Body of pancreas (tissue), 4 donors: ENCODE measurements at regions not wholly inside any gene's neighbourhood (a gene's known extent, or its start where the extent isn't known, plus 50 kb on each side); places are given as distances from the start of the nearest gene placed in this dataset.

Experiments used
- POLR2A ChIP-seq, 3 donors: fragments of 450-650 bp; IDR thresholded peaks; one replicate each; pipeline ENCODE4 v1.6.1; 2016; ENCODE audit warnings: antibody characterized with exemption in 3 of 3, mild to moderate bottlenecking in 2 of 3
- TF ChIP-seq, protein P1 (sequence below), 7 experiments: fragments of 450-650 bp in 4 of 7; fragments of 200-600 bp in 3 of 7; sonication (generic) in 3 of 7; IDR thresholded peaks; one replicate each; pipeline ENCODE4 v1.5.1; 2016 to 2019; ENCODE audit warnings: antibody characterized with exemption in 7 of 7

DNA sequence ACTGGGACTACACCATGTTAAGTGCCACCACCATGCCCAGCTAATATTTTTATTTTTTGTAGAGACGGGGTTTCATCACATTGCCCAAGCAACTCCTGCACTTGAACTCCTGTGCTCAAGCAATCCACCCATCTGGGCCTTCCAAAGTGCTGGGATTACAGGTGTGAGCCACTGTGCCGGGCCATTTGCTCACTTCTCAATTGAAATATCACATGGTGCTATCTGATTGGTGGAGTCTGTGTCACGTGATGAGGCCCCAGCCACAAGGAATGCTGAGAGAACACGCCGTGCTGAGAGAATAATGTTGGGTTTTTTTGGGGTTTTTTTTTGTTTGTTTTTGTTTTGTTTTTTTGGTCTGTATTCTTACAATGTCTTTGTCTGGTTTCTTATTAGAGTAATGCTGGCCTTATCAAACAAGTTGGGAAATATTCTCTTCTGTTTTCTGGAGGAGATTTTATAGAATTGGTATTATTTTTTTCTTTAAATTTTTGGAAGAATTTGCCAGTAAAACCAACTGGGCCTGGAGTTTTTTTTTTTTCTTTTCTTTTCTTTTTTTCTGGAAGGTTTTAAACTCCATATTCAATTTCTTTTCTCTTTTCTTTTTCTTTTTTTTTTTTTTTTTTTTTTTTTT is 183.2 kb upstream of the KCNG1 start:
- TF ChIP-seq, protein P1, sequence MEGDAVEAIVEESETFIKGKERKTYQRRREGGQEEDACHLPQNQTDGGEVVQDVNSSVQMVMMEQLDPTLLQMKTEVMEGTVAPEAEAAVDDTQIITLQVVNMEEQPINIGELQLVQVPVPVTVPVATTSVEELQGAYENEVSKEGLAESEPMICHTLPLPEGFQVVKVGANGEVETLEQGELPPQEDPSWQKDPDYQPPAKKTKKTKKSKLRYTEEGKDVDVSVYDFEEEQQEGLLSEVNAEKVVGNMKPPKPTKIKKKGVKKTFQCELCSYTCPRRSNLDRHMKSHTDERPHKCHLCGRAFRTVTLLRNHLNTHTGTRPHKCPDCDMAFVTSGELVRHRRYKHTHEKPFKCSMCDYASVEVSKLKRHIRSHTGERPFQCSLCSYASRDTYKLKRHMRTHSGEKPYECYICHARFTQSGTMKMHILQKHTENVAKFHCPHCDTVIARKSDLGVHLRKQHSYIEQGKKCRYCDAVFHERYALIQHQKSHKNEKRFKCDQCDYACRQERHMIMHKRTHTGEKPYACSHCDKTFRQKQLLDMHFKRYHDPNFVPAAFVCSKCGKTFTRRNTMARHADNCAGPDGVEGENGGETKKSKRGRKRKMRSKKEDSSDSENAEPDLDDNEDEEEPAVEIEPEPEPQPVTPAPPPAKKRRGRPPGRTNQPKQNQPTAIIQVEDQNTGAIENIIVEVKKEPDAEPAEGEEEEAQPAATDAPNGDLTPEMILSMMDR (IDR thresholded peaks at IDR 0.05) = no peak
- no peak for TF ChIP-seq POLR2A (IDR thresholded peaks at IDR 0.05)
